22Rv1 (cell line): ENCODE measurements at regions not wholly inside any gene's neighbourhood (a gene's known extent, or its start where the extent isn't known, plus 50 kb on each side); places are given as distances from the start of the nearest gene placed in this dataset.

ENCODE experiments used
- CTCF ChIP-seq: fragments of 450-650 bp; IDR thresholded peaks from 2 replicates; pipeline ENCODE4 v1.5.1; 2017; ENCODE audit warnings: mild to moderate bottlenecking
- ZFX ChIP-seq: fragments of 450-650 bp; IDR thresholded peaks from 2 replicates; pipeline ENCODE4 v1.6.1; 2017; ENCODE audit warnings: antibody characterized with exemption, borderline replicate concordance

- TF ChIP-seq CTCF (no peak), ZFX (no peak)
Measured at GRCh38 chr20:48461735-48462119, 366.1 kb downstream of the PREX1 start.
